AG09319 (cell line): ENCODE measurements at regions not wholly inside any gene's neighbourhood (a gene's known extent, or its start where the extent isn't known, plus 50 kb on each side); places are given as distances from the start of the nearest gene placed in this dataset.
"Not testable (repeated sequence)": the region's sequence is repeated elsewhere in the genome, so short reads cannot be mapped to it uniquely, and the experiment has no call there.

Experiments used
- DNase-seq: peaks from one replicate; pipeline ENCODE4 v3.0.0-alpha.2; 2010; ENCODE audit warnings: low read depth; ENCODE audit errors: extremely low read depth
- CTCF ChIP-seq: IDR thresholded peaks from 2 replicates; pipeline ENCODE4 v1.5.1; 2011; ENCODE audit warnings: low read depth, mild to moderate bottlenecking, inconsistent platforms, low read length, moderate library complexity

DNA sequence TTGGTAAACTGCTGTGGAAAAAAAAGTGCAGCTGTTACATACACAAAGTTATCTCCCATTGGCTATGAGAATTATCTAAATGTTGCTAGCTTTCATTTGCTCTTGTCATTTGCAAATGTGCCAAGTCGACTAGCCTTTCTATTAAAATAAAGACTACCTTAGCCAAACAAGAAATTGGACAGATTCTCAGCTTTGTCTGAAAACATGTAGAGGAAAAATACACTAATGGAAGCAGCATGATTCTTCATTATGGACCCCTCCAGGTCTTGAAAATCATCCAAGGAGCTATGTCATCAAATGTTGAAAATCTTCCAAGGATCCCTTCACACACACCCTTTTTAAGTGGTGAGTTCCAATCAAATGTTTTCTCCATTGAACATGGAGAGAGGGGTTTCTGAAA, 237.7 kb downstream of the ETV1 start:
- TF ChIP-seq CTCF = no peak
- no peak for DNase-seq

DNA sequence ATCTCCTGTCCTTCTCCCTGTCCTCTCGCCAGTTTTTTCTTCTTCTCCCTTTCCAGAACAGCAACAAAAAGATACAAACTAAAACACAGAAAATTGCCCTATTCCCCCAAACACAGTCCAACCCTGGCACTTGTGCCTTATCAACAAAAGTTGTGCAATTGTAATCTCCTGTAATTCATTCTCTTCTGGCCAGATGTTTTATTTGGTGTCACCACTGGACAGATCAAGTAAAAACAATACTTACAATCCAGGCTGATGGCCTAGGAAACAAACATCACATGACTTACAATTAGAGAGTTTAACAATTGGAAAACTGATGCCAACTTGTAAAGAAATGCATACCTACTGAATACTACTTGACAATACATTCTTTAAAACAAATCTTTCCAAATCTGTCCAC, 231.6 kb downstream of the ETV1 start:
- no peak for DNase-seq
- no peak for TF ChIP-seq CTCF

- not testable (repeated sequence) for DNase-seq
Observed at GRCh38 chr7:13765853-13766252, 223.6 kb downstream of the ETV1 start.

DNA sequence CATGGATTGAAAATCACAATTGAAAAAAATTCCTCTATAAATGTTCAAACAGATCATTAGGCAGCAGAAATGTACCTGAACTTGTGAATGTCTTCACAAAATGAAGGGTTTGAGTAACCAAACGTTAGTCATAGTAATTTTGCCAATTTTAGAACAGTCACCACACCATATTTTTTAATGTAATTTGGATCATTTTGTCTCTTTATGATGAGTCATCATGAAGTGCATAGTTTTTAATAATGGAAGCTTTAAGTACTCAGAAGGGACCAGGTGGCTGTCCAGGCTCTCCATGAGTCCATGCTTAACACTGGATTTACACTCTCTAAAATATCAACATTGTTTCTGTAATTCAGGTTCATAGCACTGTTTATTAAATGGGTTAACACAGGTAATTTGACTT, 219.2 kb downstream of the ETV1 start:
- DNase-seq = no peak
- TF ChIP-seq CTCF = no peak

DNA sequence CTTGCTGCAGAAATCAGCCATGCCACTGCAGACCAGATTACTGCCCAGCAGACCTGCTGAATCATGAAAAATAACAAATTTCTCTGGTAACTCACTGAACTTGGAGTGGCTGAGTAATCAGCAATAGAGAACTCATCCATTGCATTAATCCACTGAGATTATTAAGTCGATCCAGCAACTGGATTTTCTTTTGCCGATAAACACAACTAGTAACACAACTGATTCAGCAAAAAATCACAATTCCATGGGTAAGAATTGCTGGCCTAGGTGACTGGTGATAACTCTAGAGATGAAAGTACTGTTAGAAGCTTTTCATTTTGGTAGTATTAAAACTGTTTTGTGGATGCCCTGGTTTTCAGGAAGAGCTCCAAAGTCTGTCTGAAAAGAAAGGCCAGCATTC, 214.5 kb downstream of the ETV1 start:
- DNase-seq = no peak
- TF ChIP-seq CTCF = no peak

DNA sequence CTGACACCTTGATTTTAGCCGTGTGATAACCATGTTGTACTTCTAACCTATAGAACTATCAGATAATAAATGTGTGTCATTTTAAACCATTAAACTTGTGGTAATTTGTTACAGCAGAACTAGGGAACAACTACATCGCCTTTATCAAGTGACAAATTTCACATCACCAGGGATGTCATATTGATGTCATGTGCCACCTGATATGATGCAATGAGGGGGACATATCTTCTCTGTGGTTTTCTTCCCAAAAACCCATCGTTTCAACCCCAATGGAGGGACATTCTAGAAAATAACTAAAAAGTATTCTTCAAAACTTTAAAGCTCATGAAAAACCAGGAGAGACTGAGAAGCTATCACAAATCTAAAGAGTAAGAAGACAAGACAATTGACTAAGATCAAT, 212.2 kb downstream of the ETV1 start:
- no peak for TF ChIP-seq CTCF

DNA sequence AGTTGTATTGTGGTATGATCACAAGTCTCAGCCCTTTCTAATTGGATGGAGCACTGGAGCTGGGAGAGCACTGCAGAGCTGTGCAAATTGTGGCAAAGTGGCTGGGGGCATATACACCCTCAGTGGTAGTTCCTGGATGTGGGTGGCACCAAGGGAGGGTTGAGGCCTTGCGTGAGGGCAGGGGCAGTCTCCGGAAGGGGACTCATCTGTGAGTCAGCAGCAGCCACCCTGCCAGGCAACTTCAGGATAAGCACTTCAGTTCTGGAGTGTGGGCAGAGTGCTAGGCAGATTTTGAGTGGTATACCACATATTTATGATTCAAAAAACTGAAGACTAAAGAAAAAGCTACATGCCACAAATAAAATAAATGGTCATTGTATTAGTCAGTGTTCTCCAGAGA, 210.5 kb downstream of the ETV1 start:
- no peak for TF ChIP-seq CTCF
- DNase-seq = no peak

More for the DNA sequence above, 212.2 kb downstream of the ETV1 start:
- no peak for DNase-seq

GRCh38 chr7:13790611-13791010, 198.9 kb downstream of the ETV1 start:
- no peak for DNase-seq
- TF ChIP-seq CTCF = no peak
